K562 (cell line): ENCODE measurements at regions not wholly inside any gene's neighbourhood (a gene's known extent, or its start where the extent isn't known, plus 50 kb on each side); places are given as distances from the start of the nearest gene placed in this dataset.

Experiments used
- ATAC-seq: fragments of 200-7000 bp; cut with Tn5 transposase; 3 replicates; pipeline ENCODE4 v1.9.1; 2020; ENCODE audit warnings: moderate library complexity
- BruUV-seq: library from RNA; stranded (reverse); fragments of 400-500 nt; replicated peaks from 2 replicates; lab custom pipeline; 2021; lab: Mats Ljungman, UMichigan
- CTCF ChIA-PET: fragments of 300-600 bp; formaldehyde crosslinking; extraction: SDS; loops from one replicate; lab custom pipeline; 2021; ENCODE audit warnings: low intra/inter-chr PET ratio; lab: Yijun Ruan, JAX
- POLR2A ChIA-PET: fragments of 300-600, 350-650 bp; sonication (Branson Sonifier 250); formaldehyde crosslinking; extraction: SDS; loops from one replicate; lab custom pipeline; 2021; ENCODE audit warnings: antibody characterized with exemption, inconsistent platforms; lab: Yijun Ruan, JAX
- DNase-seq, 4 experiments: peaks; one replicate each; pipeline versions ENCODE4 v3.0.0 to v3.0.0-alpha.2; 2011 to 2018; ENCODE audit warnings: low spot score in 3 of 4, mixed read lengths in 3 of 4; ENCODE audit errors: extremely low read depth in 1 of 4
- FAIRE-seq: peaks from 2 replicates; lab custom pipeline; 2011; peaks lifted over from hg19 to GRCh38; lab: Jason Lieb, UNC
- H2AFZ ChIP-seq: 2 replicates; pipeline ENCODE4 v1.6.0; 2011; ENCODE audit warnings: low read depth, low read length, control low read depth, inconsistent platforms
- H3K27ac ChIP-seq: fragments of 200-600 bp; 3 replicates; pipeline ENCODE4 v1.8.0; 2011; ENCODE audit warnings: low read depth, mild to moderate bottlenecking, control low read depth, inconsistent platforms, low read length, moderate library complexity, mixed read lengths; ENCODE audit errors: extremely low read depth
- H3K27me3 ChIP-seq, 2 experiments: fragments of 300-600 bp in 1 of 2; 2 replicates in 1 of 2; 3 replicates in 1 of 2; pipeline versions ENCODE4 v1.6.0 to v1.8.0; 2011; ENCODE audit warnings: inconsistent platforms in 2 of 2, low read length in 2 of 2, mild to moderate bottlenecking in 1 of 2, mixed read lengths in 1 of 2, moderate library complexity in 1 of 2; ENCODE audit not compliant: control insufficient read depth in 2 of 2, insufficient read depth in 2 of 2
- H3K36me3 ChIP-seq: fragments of 300-600 bp; 3 replicates; pipeline ENCODE4 v1.8.0; 2011; ENCODE audit warnings: mild to moderate bottlenecking, low read length, inconsistent platforms; ENCODE audit not compliant: control insufficient read depth, insufficient read depth
- H3K4me1 ChIP-seq, 2 experiments: fragments of 200-600 bp in 1 of 2; replicated peaks in 1 of 2; 2 replicates in 1 of 2; 3 replicates in 1 of 2; pipeline versions ENCODE4 v1.5.1 to v1.8.0; 2011; ENCODE audit warnings: inconsistent platforms in 2 of 2, low read length in 2 of 2, mild to moderate bottlenecking in 1 of 2, mixed read lengths in 1 of 2, moderate library complexity in 1 of 2; ENCODE audit not compliant: control insufficient read depth in 2 of 2, insufficient read depth in 2 of 2
- H3K4me2 ChIP-seq: 2 replicates; pipeline ENCODE4 v1.6.1; 2011; ENCODE audit warnings: low read length, control low read depth, inconsistent platforms, mixed read lengths; ENCODE audit not compliant: insufficient read depth
- H3K4me3 ChIP-seq: fragments of 200-600 bp; sonication (generic), shearing (Covaris generic); 2 replicates; pipeline ENCODE4 v1.5.1; 2016; ENCODE audit warnings: control low read depth, inconsistent platforms
- H3K79me2 ChIP-seq: fragments of 200-600 bp; 3 replicates; pipeline ENCODE4 v1.8.0; 2011; ENCODE audit warnings: low read length, inconsistent platforms; ENCODE audit not compliant: control insufficient read depth, insufficient read depth
- H3K9ac ChIP-seq, 2 experiments: 2 replicates each; pipeline versions ENCODE4 v1.6.0 to v1.6.1; 2011; ENCODE audit warnings: low read depth in 2 of 2, low read length in 2 of 2, control low read depth in 1 of 2, inconsistent platforms in 1 of 2, mild to moderate bottlenecking in 1 of 2, mixed read lengths in 1 of 2; ENCODE audit not compliant: insufficient read depth in 1 of 2
- H3K9me1 ChIP-seq: one replicate; pipeline ENCODE4 v1.6.0; 2011; ENCODE audit warnings: inconsistent platforms, mild to moderate bottlenecking, low read length, moderate library complexity; ENCODE audit not compliant: control insufficient read depth, insufficient read depth
- H3K9me3 ChIP-seq: replicated peaks from 2 replicates; pipeline ENCODE4 v1.5.1; 2011; ENCODE audit warnings: low read depth, low read length, inconsistent platforms; ENCODE audit not compliant: control insufficient read depth, insufficient read depth
- H4K20me1 ChIP-seq: replicated peaks from 2 replicates; pipeline ENCODE4 v1.6.1; 2011; ENCODE audit warnings: low read length, inconsistent platforms, mixed read lengths; ENCODE audit not compliant: control insufficient read depth, insufficient read depth
- CXXC5 ChIP-seq: fragments of 250-450 bp; sonication (Bioruptor Pico); IDR thresholded peaks from 2 replicates; pipeline ENCODE4 v1.8.0; 2022; ENCODE audit warnings: inconsistent platforms, mild to moderate bottlenecking, moderate library complexity
- ETS2 ChIP-seq: IDR thresholded peaks from 2 replicates; pipeline ENCODE4 v1.6.1; 2016; ENCODE audit warnings: borderline replicate concordance, missing genetic modification characterization, mild to moderate bottlenecking, moderate library complexity, missing compliant biosample characterization; ENCODE audit not compliant: poor library complexity, severe bottlenecking
- FOXP4 ChIP-seq: sonication (generic); formaldehyde crosslinking; IDR thresholded peaks from 2 replicates; pipeline ENCODE4 v1.8.0; 2022; ENCODE audit warnings: mild to moderate bottlenecking, missing genetic modification reagents, borderline replicate concordance
- MGA ChIP-seq: fragments of 450-650 bp; IDR thresholded peaks from 2 replicates; pipeline ENCODE4 v1.6.1; 2016; ENCODE audit warnings: mild to moderate bottlenecking, moderate library complexity
- TBL1XR1 ChIP-seq, 2 experiments: IDR thresholded peaks; 2 replicates each; pipeline ENCODE4 v1.6.1; 2012; ENCODE audit warnings: improper control_type of control experiment in 2 of 2, low read length in 2 of 2, mild to moderate bottlenecking in 1 of 2
- WGBS: fragments of 100-300 bp; shearing (Covaris generic); methylation state at CpG from one replicate; pipeline ENCODE4 v1.1.6; 2016; ENCODE audit warnings: low coverage, mixed read lengths; ENCODE audit not compliant: insufficient coverage; ENCODE audit errors: missing lambda C conversion rate; 5-methylcytosine and 5-hydroxymethylcytosine counted together
- in situ Hi-C: fragments of 300-500 bp; cut with MboI; formaldehyde crosslinking; loops from 4 replicates; pipeline ENCODE4 v1.15.0; 2018; ENCODE audit warnings: inconsistent platforms, mixed read lengths
- intact Hi-C: fragments of 100-400 bp; cut with micrococcal nuclease; formaldehyde crosslinking; loops from 2 replicates; pipeline ENCODE4 v1.14.2; 2022

GRCh38 chr5:5688194-5688924 is 265.9 kb downstream of the ICE1 start:
- WGBS = 2% methylated on average over 8 of the region's 8 CpGs
- intact Hi-C loops = no loop called here
- no peak overlapping the region for H2AFZ ChIP-seq
- no peaks in the 10 kb centered on the region for H3K79me2 ChIP-seq
- DNase-seq (no peak), ATAC-seq (no peak), FAIRE-seq (no peak)
- no peak overlapping the region for H3K4me2 ChIP-seq
- no peak overlapping the region for H3K9ac ChIP-seq
- H3K4me1 ChIP-seq = no peaks in the 10 kb centered on the region
- H3K27me3 ChIP-seq = peaks cover 3 to 11% of the 10 kb centered on the region in 2 experiments; a peak in 2 of 5 replicates
- H3K9me1 ChIP-seq = no peaks in the 10 kb centered on the region
- ChIA-PET POLR2A (interaction anchor here (0.5 to 1.3 kb wide), 3 partner anchors 11 to 22 kb away, joined by 3 to 5 read pairs (median 3); no protein-coding TSS in a partner anchor), CTCF (no interaction called here)
- H3K36me3 ChIP-seq = no peaks in the 10 kb centered on the region
- in situ Hi-C loops = no loop called here
- no peak overlapping the region for H3K27ac ChIP-seq
- no peaks in the 10 kb centered on the region for H3K9me3 ChIP-seq
- H4K20me1 ChIP-seq = no peaks in the 10 kb centered on the region
- no peak overlapping the region for H3K4me3 ChIP-seq
- no TSS peak for BruUV-seq
- no peak for TF ChIP-seq CXXC5 (CRISPR knock-in tag)
- no peak for TF ChIP-seq FOXP4 (CRISPR knock-in tag)
- no peak for TF ChIP-seq MGA
- TF ChIP-seq TBL1XR1 (IDR thresholded peaks at IDR 0.05; ENCODE audit: low read length in 2 of 2) = no peak
- no peak for TF ChIP-seq ETS2 (tag)
